NCI-H2196 treated with DMSO at 0.1 percent for 48 hours (cell line): ENCODE measurements at regions not wholly inside any gene's neighbourhood (a gene's known extent, or its start where the extent isn't known, plus 50 kb on each side); places are given as distances from the start of the nearest gene placed in this dataset.
"Not testable (repeated sequence)": the region's sequence is repeated elsewhere in the genome, so short reads cannot be mapped to it uniquely, and the experiment has no call there.

Source experiments
- DNase-seq: peaks from one replicate; lab custom pipeline; 2025; ENCODE audit not compliant: unreplicated experiment; lab: John Stamatoyannopoulos, UW

GRCh38 chr2:101612019-101612418 is 85.5 kb upstream of the MAP4K4 start:
- DNase-seq, result no peak

- DNase-seq, result no peak
These were observed 86.7 kb upstream of the MAP4K4 start for GRCh38 chr2:101610750-101611315.

- DNase-seq, result no peak
These were observed 88.1 kb upstream of the MAP4K4 start for GRCh38 chr2:101609433-101609832.

GRCh38 chr2:101608408-101609310 is 88.8 kb upstream of the MAP4K4 start:
- no peak for DNase-seq

DNA sequence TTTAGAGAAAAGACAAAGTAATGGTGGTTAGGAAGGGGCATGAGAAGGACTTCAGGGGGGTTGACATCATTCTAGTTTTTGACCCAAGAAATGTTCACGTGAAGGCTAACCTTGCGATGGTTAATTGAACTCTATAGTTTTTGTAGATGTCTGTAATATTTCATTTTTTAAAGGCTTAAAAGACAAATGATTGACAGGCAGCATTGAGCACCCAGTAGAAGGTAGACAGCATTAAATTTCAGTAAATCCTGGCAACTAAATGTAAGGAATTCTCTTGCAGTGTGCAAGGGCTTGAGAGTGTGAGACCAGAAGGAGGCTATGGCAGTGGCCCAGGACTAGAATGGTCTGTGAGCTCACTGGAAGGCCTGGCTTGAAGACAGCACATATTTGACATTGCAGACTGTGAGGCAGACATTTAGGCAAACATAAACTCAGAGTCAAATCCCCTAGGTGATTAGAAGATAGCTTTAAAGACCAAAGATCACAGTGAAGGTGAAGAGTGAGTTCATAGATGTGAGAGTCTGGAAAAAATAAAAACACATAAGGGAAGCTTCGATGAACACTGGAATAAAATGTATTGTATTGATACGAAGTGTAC is 100.1 kb upstream of the MAP4K4 start:
- no peak for DNase-seq

GRCh38 chr2:101596333-101596732 is 101.2 kb upstream of the MAP4K4 start:
- no peak for DNase-seq

DNA sequence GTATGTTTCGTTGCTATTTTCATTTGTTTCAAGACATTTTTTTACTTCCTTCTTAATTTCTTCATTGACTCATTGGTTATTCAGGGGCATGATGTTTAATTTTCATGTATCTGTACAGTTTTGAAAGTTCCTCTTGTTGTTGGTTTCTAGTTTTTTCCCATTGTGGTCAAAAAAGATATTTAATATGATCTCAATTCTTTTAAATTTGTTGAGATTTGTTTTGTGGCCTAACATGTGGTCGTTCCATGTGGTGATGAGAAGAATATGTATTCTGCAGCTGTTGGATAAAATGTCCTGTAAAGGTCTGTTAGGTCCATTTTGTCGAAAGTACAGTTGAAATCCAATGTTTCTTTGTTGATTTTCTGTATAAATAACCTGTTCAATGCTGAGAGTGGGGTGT is 110.3 kb upstream of the MAP4K4 start:
- DNase-seq, result no peak

GRCh38 chr2:101583861-101584260 is 108.9 kb upstream of the RFX8 start:
- DNase-seq, result no peak

- DNase-seq, result no peak
These were observed 106.9 kb upstream of the RFX8 start for GRCh38 chr2:101581675-101582299.

DNA sequence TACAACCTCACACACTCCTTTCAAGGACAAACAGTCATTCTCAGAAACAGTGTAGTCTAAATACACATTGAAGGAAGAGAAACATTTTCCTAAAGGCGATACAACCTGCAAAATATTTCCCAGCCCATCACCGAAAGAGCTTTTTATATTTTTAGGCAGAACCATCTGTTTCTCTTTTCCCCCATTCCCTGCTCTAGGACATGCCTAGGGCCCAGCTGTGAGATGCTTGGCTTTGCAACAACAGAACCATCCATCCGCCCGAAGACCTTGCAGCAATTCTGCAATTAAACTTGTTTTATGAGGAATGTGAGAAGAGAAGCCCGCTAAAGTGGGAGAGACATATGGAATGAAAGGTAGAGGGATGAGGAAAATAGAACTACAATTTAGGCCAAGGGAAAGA is 105.6 kb upstream of the RFX8 start:
- DNase-seq, result no peak

- DNase-seq, result no peak
These were observed 103.8 kb upstream of the RFX8 start for GRCh38 chr2:101578671-101579070.

DNA sequence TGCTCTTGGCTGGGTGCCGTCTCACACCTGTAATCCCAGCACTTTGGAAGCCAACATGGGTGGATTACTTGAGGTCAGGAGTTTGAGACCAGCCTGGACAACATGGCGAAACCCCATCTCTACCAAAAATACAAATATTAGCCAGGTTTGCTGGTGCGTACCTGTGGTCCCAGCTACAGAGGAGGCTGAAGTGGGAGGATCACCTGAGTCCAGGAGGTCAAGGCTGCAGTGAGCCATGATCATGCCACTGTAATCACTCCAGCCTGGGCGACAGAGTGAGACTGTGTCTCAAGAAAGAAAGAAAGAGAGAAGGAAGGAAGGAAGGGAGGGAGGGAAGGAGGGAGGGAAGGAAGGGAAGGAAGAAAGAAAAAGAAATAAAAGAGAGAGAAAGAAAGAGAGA is 103.2 kb upstream of the RFX8 start:
- DNase-seq, result not testable (repeated sequence)

GRCh38 chr2:101577173-101577572 is 102.3 kb upstream of the RFX8 start:
- DNase-seq, result no peak

DNA sequence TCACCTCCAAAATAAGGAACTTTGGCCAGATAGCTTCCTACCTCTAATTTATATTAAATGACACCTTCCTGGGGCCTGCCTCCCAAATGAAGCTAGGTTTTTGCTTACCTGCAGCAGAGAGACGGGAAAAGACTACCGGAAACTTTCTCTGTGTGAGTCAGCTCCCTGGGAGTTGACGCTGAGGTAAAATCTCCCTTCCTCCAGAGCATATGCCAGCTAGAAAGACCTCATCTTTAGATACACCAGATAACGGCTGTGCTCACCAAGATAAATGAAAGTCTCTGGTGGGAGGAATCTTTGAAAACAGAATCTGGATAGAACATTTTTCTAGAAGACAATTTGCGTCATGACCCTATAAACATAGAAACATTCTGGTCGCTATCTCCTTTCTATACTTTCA is 99.7 kb upstream of the RFX8 start:
- DNase-seq, result no peak

DNA sequence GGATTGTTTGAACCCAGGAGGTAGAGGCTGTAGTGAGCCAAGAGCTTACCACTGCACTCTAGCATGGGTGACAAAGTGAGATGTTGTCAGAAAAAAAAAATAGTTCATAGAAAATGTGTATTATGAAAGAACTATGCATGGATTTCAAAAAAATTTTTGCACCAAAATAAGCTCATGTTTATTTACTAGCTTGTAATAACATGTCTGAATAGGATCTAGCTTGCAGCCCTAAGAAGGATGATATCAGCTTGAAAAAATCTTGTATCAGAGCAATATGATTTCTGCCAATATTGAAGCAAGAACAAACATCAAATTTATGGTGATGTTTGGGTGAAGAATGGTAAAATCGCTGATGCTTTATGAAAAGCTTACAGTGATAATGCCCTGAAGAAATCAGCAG is 97.0 kb upstream of the RFX8 start:
- no peak for DNase-seq

GRCh38 chr2:101569886-101570520 is 95.1 kb upstream of the RFX8 start:
- DNase-seq, result no peak

DNA sequence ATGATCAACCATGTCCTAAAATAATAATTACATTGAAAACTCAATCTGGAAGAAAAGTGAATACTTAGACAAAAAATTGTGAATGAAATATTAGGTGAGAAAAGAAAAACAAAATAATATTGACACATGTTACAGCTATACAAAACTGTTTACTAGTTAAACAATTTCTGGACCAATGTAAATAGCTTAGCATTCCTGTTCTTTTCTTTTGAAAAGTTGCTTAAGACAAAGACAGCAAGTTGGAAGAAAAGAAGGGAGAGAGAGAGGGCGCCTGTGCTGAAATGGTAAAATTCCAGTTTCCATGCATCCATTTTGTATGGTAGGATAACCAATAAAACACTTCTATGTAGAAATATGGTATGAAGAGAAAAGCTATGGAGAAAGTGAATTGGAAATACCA is 94.1 kb upstream of the RFX8 start:
- no peak for DNase-seq

- DNase-seq, result no peak
These were observed 91.8 kb upstream of the RFX8 start for GRCh38 chr2:101566632-101567228.

GRCh38 chr2:101563849-101564248 is 88.9 kb upstream of the RFX8 start:
- DNase-seq, result no peak

DNA sequence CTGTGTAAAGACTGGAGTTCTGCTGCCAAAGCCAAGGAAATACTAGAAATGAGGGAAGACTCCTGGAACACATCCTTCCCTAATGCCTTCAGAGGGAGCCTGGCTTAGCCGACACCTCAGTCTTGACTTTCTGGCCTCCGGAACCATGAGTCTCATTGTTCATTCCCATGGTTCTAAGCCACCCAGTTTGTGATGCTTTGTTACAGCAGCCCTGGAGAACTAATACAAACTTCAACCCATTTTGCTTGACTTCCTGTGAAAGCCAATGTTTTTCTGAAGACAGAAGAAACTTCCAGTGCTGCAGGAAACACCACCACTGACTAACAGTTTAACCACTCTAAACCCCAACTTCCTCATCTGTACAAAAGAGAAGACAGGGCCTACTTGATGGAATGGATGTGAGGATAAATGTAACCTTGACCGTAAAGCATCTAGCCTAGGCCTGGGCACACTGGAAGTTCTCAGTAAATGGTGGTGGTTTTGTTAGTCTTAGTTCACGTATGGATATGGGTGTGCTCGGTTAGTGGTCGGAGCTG is 85.9 kb upstream of the RFX8 start:
- no peak for DNase-seq

DNA sequence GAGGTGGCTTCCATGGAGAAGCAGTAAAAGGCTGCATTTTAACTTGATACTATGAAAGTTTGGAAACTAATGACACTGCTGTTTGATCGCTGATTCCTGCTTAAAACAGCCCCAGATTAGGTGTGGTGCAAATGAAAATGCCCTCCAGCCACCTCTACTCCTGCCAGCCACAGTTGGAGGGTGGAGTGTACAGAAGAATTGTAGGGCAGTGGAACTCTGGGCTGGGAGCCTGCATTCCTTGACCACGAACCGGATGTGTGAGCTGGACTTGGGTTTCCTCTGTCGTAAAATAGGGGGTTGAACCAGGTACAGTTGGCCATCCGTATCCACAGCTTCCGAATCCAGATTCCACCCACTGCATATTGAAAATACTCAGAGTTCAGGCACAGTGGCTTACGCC is 84.6 kb upstream of the RFX8 start:
- no peak for DNase-seq
